ENCODE measurements at regions not wholly inside any gene's neighbourhood (a gene's known extent, or its start where the extent isn't known, plus 50 kb on each side); places are given as distances from the start of the nearest gene placed in this dataset.

- Histone ChIP-seq H3K4me2 (ENCODE audit: low read depth, low read length) (peak overlapping the region; percentile 33; the same call in 1 of the 2 replicates), H3K4me3 (replicated peaks in 1 of 3; ENCODE audit: insufficient read depth in 1 of 3, low read depth in 2 of 3, low read length in 3 of 3) (peak overlapping the region in 1 of 3 experiments; percentile 9; a peak in 1 of 6 replicates), H3K36me3 (replicated peaks in 1 of 2; ENCODE audit: control insufficient read depth in 1 of 2, insufficient read depth in 2 of 2, low read length in 2 of 2) (no peaks in the 10 kb centered on the region), H3K79me2 (ENCODE audit: insufficient read depth, low read length) (no peaks in the 10 kb centered on the region), H3K9me3 (ENCODE audit: low read length) (peaks cover 9% of the 10 kb centered on the region), H4K20me1 (ENCODE audit: insufficient read depth, low read length) (no peaks in the 10 kb centered on the region), H3K9ac (ENCODE audit: insufficient read depth, low read depth, low read length) (no peak overlapping the region), H3K27ac (ENCODE audit: extremely low read length, insufficient read depth, low read length) (no peak overlapping the region), H2AFZ (ENCODE audit: low read length) (no peak overlapping the region), H3K4me1 (ENCODE audit: insufficient read depth, low read length) (no peaks in the 10 kb centered on the region), H3K27me3 (ENCODE audit: control insufficient read depth in 1 of 2, insufficient read depth in 2 of 2, low read length in 2 of 2) (peaks cover 0 to 15% of the 10 kb centered on the region in 2 experiments; a peak in 2 of 5 replicates)
- no TSS peak for BruUV-seq (replicated peaks)
- 27% methylated on average over 27 of the region's 27 CpGs for WGBS (ENCODE audit: low lambda C conversion rate)
- in situ Hi-C loops (cut with HindIII; ENCODE audit: extremely low pct_ligation_motif_present, low pct_unique_long_range_greater_than_20kb), result no loop called here
- FAIRE-seq (no peak), ATAC-seq (peak; percentile 76), DNase-seq (ENCODE audit: low spot score) (no peak)
- intact Hi-C loops (cut with micrococcal nuclease; ENCODE audit: unreplicated experiment), result no loop called here
- POLR2A ChIA-PET, result no interaction called here
- TF ChIP-seq JUNB (CRISPR knock-in tag; IDR thresholded peaks at IDR 0.05; ENCODE audit: borderline replicate concordance) (no peak), ZNF687 (CRISPR knock-in tag; IDR thresholded peaks at IDR 0.05) (peak; percentile 23)
- CTCF ChIA-PET (ENCODE audit: low intra/inter-chr PET ratio, low total read pairs), result no interaction called here
Observed at GRCh38 chr6:10098756-10099528, 315.9 kb downstream of the TFAP2A start.

- BruUV-seq (replicated peaks), result no TSS peak
- Histone ChIP-seq H3K4me2 (ENCODE audit: low read depth, low read length) (no peak overlapping the region), H3K9me3 (ENCODE audit: low read length) (peaks cover 28% of the 10 kb centered on the region), H3K27ac (ENCODE audit: extremely low read length, insufficient read depth, low read length) (no peak overlapping the region), H3K36me3 (replicated peaks in 1 of 2; ENCODE audit: control insufficient read depth in 1 of 2, insufficient read depth in 2 of 2, low read length in 2 of 2) (no peaks in the 10 kb centered on the region), H2AFZ (ENCODE audit: low read length) (no peak overlapping the region), H3K4me3 (replicated peaks in 1 of 3; ENCODE audit: insufficient read depth in 1 of 3, low read depth in 2 of 3, low read length in 3 of 3) (no peak overlapping the region), H3K27me3 (ENCODE audit: control insufficient read depth in 1 of 2, insufficient read depth in 2 of 2, low read length in 2 of 2) (no peaks in the 10 kb centered on the region), H4K20me1 (ENCODE audit: insufficient read depth, low read length) (no peaks in the 10 kb centered on the region), H3K9ac (ENCODE audit: insufficient read depth, low read depth, low read length) (no peak overlapping the region), H3K79me2 (ENCODE audit: insufficient read depth, low read length) (no peaks in the 10 kb centered on the region), H3K4me1 (ENCODE audit: insufficient read depth, low read length) (no peaks in the 10 kb centered on the region)
- ChIA-PET POLR2A (no interaction called here), CTCF (ENCODE audit: low intra/inter-chr PET ratio, low total read pairs) (no interaction called here)
- WGBS (ENCODE audit: low lambda C conversion rate), result 37% methylated on average over 3 of the region's 5 CpGs
- no peak for ATAC-seq
- in situ Hi-C loops (cut with HindIII; ENCODE audit: extremely low pct_ligation_motif_present, low pct_unique_long_range_greater_than_20kb), result no loop called here
- intact Hi-C loops (cut with micrococcal nuclease; ENCODE audit: unreplicated experiment), result no loop called here
- FAIRE-seq, result no peak
- no peak for DNase-seq (ENCODE audit: low spot score)
- TF ChIP-seq MLLT10 (CRISPR knock-in tag; IDR thresholded peaks at IDR 0.05) (no peak), ZNF574 (CRISPR knock-in tag; IDR thresholded peaks at IDR 0.05) (no peak), PTBP1 (IDR thresholded peaks at IDR 0.05; ENCODE audit: low read depth, low read length, poor library complexity, severe bottlenecking) (no peak), THAP7 (CRISPR knock-in tag; IDR thresholded peaks at IDR 0.05) (no peak), CBX2 (IDR thresholded peaks at IDR 0.05; ENCODE audit: low read depth, low read length) (no peak), CBX2 (CRISPR knock-in tag; IDR thresholded peaks at IDR 0.05; ENCODE audit: low read depth) (no peak), DNMT1 (CRISPR knock-in tag; IDR thresholded peaks at IDR 0.05) (no peak), TRIM24 (CRISPR knock-in tag; IDR thresholded peaks at IDR 0.05) (no peak)
Observed at GRCh38 chr6:10093282-10093681, 321.6 kb downstream of the TFAP2A start.

Data from HepG2 (cell line).